ENCODE measurements at regions not wholly inside any gene's neighbourhood (a gene's known extent, or its start where the extent isn't known, plus 50 kb on each side); places are given as distances from the start of the nearest gene placed in this dataset.

GRCh38 chr1:218803351-218803997, 370.2 kb upstream of the LYPLAL1 start:
- H3K9ac ChIP-seq (ENCODE audit: insufficient read depth, low read depth, low read length): no peak overlapping the region
- no peaks in the 10 kb centered on the region for H3K4me1 ChIP-seq (ENCODE audit: insufficient read depth, low read length)
- no peaks in the 10 kb centered on the region for H4K20me1 ChIP-seq (ENCODE audit: insufficient read depth, low read length)
- 34% methylated on average over 3 of the region's 3 CpGs for WGBS (ENCODE audit: low lambda C conversion rate)
- no peak overlapping the region for H3K4me3 ChIP-seq (replicated peaks in 1 of 3; ENCODE audit: insufficient read depth in 1 of 3, low read depth in 2 of 3, low read length in 3 of 3)
- TF ChIP-seq SRY (CRISPR knock-in tag; IDR thresholded peaks at IDR 0.05) (no peak), MXD4 (CRISPR knock-in tag; IDR thresholded peaks at IDR 0.05) (no peak), SOX5 (CRISPR knock-in tag; IDR thresholded peaks at IDR 0.05; ENCODE audit: borderline replicate concordance) (no peak), JARID2 (CRISPR knock-in tag; IDR thresholded peaks at IDR 0.05; ENCODE audit: insufficient replicate concordance) (no peak), HNRNPUL1 (IDR thresholded peaks at IDR 0.05; ENCODE audit: low read depth, low read length) (no peak)
- BruUV-seq (replicated peaks): no TSS peak
- DNase-seq (ENCODE audit: low spot score) (no peak), FAIRE-seq (no peak), ATAC-seq (no peak)
- no peaks in the 10 kb centered on the region for H3K36me3 ChIP-seq (replicated peaks in 1 of 2; ENCODE audit: control insufficient read depth in 1 of 2, insufficient read depth in 2 of 2, low read length in 2 of 2)
- H3K9me3 ChIP-seq (ENCODE audit: low read length): no peaks in the 10 kb centered on the region
- H2AFZ ChIP-seq (ENCODE audit: low read length): no peak overlapping the region
- H3K79me2 ChIP-seq (ENCODE audit: insufficient read depth, low read length): no peaks in the 10 kb centered on the region
- ChIA-PET CTCF (ENCODE audit: low intra/inter-chr PET ratio, low total read pairs) (no interaction called here), POLR2A (no interaction called here)
- no peaks in the 10 kb centered on the region for H3K27me3 ChIP-seq (ENCODE audit: control insufficient read depth in 1 of 2, insufficient read depth in 2 of 2, low read length in 2 of 2)
- intact Hi-C loops (cut with micrococcal nuclease; ENCODE audit: unreplicated experiment): no loop called here
- in situ Hi-C loops (cut with HindIII; ENCODE audit: extremely low pct_ligation_motif_present, low pct_unique_long_range_greater_than_20kb): no loop called here
- H3K27ac ChIP-seq (ENCODE audit: extremely low read length, insufficient read depth, low read length): no peak overlapping the region
- H3K4me2 ChIP-seq (ENCODE audit: low read depth, low read length): no peak overlapping the region

- in situ Hi-C loops (cut with HindIII; ENCODE audit: extremely low pct_ligation_motif_present, low pct_unique_long_range_greater_than_20kb): no loop called here
- Histone ChIP-seq H3K4me1 (ENCODE audit: insufficient read depth, low read length) (no peaks in the 10 kb centered on the region), H3K9ac (ENCODE audit: insufficient read depth, low read depth, low read length) (no peak overlapping the region), H3K79me2 (ENCODE audit: insufficient read depth, low read length) (no peaks in the 10 kb centered on the region), H3K27ac (ENCODE audit: extremely low read length, insufficient read depth, low read length) (no peak overlapping the region), H4K20me1 (ENCODE audit: insufficient read depth, low read length) (no peaks in the 10 kb centered on the region), H3K9me3 (ENCODE audit: low read length) (no peaks in the 10 kb centered on the region), H2AFZ (ENCODE audit: low read length) (no peak overlapping the region), H3K4me2 (ENCODE audit: low read depth, low read length) (no peak overlapping the region), H3K27me3 (ENCODE audit: control insufficient read depth in 1 of 2, insufficient read depth in 2 of 2, low read length in 2 of 2) (no peaks in the 10 kb centered on the region), H3K4me3 (replicated peaks in 1 of 3; ENCODE audit: insufficient read depth in 1 of 3, low read depth in 2 of 3, low read length in 3 of 3) (no peak overlapping the region), H3K36me3 (replicated peaks in 1 of 2; ENCODE audit: control insufficient read depth in 1 of 2, insufficient read depth in 2 of 2, low read length in 2 of 2) (no peaks in the 10 kb centered on the region)
- ChIA-PET CTCF (ENCODE audit: low intra/inter-chr PET ratio, low total read pairs) (no interaction called here), POLR2A (no interaction called here)
- intact Hi-C loops (cut with micrococcal nuclease; ENCODE audit: unreplicated experiment): no loop called here
- no peak for FAIRE-seq
- DNase-seq (ENCODE audit: low spot score): no peak
- BruUV-seq (replicated peaks): no TSS peak
- TF ChIP-seq AKAP8 (CRISPR knock-in tag; IDR thresholded peaks at IDR 0.05): no peak
- no peak for TF ChIP-seq ZFP82 (CRISPR knock-in tag; IDR thresholded peaks at IDR 0.05; ENCODE audit: borderline replicate concordance)
- ATAC-seq: no peak
Observed at GRCh38 chr1:218804014-218804785, 369.5 kb upstream of the LYPLAL1 start.

All from HepG2 (cell line).